HepG2 (cell line): ENCODE measurements at regions not wholly inside any gene's neighbourhood (a gene's known extent, or its start where the extent isn't known, plus 50 kb on each side); places are given as distances from the start of the nearest gene placed in this dataset.

Source experiments
- HDAC2 ChIP-seq: sonication (generic); formaldehyde crosslinking; IDR thresholded peaks from 2 replicates; pipeline ENCODE4 v1.4.0; 2020; ENCODE audit warnings: missing genetic modification reagents
- TARDBP ChIP-seq: sonication (generic); formaldehyde crosslinking; IDR thresholded peaks from 2 replicates; pipeline ENCODE4 v1.8.0; 2022; ENCODE audit warnings: mild to moderate bottlenecking, missing genetic modification reagents
- ZBTB20 ChIP-seq: sonication (generic); formaldehyde crosslinking; IDR thresholded peaks from 2 replicates; pipeline ENCODE4 v1.8.1; 2023; ENCODE audit warnings: missing genetic modification reagents, low read depth, mild to moderate bottlenecking, borderline replicate concordance
- ZBTB7A ChIP-seq: sonication (generic); formaldehyde crosslinking; IDR thresholded peaks from 2 replicates; pipeline ENCODE4 v1.8.0; 2022; ENCODE audit warnings: mild to moderate bottlenecking, missing genetic modification reagents
- TF ChIP-seq, protein P1 (sequence below): sonication (generic); formaldehyde crosslinking; IDR thresholded peaks from 2 replicates; pipeline ENCODE4 v1.4.0; 2020; ENCODE audit warnings: mild to moderate bottlenecking, missing genetic modification reagents
- TF ChIP-seq, protein P2 (sequence below): sonication (generic); formaldehyde crosslinking; IDR thresholded peaks from 2 replicates; pipeline ENCODE4 v1.5.0; 2020; ENCODE audit warnings: missing genetic modification reagents

DNA sequence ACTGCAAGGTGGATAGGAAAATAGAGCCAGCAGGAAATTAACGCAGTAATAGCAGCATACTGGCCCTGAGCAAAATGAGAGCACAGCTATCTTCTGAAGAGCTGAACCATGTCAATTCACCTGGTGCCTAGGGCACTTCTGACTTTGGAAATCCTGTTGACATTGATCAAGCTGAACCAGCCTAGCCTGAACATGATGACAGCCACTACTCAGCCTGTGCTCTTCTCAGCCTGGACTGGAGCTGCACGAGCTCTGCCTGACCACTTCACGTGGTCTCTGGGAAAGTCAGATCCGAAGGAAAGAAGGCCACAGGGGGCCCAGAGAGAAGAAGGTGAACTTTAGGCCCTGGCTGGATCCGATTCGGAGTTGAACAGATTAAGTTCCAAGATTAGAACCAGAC is 421.9 kb downstream of the LPIN1 start:
- TF ChIP-seq ZBTB20 (CRISPR knock-in tag), result no peak
- TF ChIP-seq, protein P1, sequence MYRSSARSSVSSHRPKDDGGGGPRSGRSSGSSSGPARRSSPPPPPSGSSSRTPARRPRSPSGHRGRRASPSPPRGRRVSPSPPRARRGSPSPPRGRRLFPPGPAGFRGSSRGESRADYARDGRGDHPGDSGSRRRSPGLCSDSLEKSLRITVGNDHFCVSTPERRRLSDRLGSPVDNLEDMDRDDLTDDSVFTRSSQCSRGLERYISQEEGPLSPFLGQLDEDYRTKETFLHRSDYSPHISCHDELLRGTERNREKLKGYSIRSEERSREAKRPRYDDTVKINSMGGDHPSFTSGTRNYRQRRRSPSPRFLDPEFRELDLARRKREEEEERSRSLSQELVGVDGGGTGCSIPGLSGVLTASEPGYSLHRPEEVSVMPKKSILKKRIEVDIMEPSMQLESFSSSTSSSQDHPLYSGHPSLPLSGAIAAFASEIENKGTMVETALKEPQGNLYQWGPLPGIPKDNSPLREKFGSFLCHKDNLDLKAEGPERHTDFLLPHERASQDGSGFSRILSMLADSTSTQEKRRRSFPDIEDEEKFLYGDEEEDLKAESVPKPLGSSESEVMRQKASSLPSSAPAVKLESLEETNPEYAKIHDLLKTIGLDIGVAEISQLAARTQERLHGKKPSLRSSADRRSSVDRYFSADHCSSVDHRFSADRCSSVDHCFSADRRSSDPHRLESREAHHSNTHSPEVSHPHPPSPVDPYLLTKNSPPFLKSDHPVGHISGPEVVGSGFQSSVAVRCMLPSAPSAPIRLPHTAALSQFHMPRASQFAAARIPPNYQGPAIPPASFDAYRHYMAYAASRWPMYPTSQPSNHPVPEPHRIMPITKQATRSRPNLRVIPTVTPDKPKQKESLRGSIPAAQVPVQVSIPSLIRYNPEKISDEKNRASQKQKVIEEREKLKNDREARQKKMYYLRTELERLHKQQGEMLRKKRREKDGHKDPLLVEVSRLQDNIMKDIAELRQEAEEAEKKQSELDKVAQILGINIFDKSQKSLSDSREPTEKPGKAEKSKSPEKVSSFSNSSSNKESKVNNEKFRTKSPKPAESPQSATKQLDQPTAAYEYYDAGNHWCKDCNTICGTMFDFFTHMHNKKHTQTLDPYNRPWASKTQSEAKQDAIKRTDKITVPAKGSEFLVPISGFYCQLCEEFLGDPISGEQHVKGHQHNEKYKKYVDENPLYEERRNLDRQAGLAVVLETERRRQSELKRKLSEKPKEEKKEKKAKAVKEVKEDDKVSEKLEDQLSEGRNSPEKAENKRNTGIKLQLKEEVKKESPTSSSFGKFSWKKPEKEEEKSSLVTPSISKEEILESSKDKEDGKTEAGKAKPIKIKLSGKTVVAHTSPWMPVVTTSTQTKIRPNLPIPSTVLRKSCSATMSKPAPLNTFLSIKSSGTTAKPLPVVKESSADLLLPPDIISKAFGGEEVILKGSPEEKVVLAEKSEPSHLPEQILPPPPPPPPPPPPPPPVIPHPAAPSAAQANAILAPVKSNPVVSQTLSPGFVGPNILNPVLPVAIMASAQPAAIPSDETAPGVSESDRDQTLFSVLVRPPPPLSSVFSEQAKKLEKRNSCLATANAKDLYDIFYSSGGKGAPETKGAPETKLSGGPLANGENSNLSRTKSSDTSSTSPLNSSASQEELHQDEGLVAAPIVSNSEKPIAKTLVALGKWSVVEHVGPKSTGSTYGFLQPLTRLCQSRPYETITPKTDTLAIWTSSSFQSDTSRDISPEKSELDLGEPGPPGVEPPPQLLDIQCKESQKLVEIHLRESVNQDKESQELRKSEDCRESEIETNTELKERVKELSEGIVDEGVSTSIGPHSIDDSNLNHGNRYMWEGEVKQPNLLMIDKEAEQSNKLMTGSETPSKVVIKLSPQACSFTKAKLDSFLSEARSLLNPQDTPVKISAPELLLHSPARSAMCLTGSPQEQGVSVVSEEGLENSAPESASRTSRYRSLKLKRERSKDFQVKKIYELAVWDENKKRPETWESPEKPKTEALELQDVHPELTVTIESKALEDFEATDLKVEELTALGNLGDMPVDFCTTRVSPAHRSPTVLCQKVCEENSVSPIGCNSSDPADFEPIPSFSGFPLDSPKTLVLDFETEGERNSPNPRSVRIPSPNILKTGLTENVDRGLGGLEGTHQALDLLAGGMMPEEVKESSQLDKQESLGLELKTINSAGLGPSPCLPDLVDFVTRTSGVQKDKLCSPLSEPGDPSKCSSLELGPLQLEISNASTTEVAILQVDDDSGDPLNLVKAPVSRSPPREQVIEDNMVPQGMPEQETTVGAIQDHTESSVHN (CRISPR knock-in tag), result no peak
- TF ChIP-seq HDAC2, result no peak
- no peak for TF ChIP-seq ZBTB7A (CRISPR knock-in tag)
- no peak for TF ChIP-seq TARDBP
- TF ChIP-seq, protein P2, sequence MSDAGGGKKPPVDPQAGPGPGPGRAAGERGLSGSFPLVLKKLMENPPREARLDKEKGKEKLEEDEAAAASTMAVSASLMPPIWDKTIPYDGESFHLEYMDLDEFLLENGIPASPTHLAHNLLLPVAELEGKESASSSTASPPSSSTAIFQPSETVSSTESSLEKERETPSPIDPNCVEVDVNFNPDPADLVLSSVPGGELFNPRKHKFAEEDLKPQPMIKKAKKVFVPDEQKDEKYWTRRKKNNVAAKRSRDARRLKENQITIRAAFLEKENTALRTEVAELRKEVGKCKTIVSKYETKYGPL (CRISPR knock-in tag), result no peak
